ENCODE measurements at regions not wholly inside any gene's neighbourhood (a gene's known extent, or its start where the extent isn't known, plus 50 kb on each side); places are given as distances from the start of the nearest gene placed in this dataset.

- TF ChIP-seq CTCF (conservative IDR thresholded peaks at IDR 0.05 in 1 of 2, IDR thresholded peaks at IDR 0.05 in 1 of 2; ENCODE audit: low read depth in 1 of 2, low read length in 2 of 2) (no peak), EZH2 (IDR thresholded peaks at IDR 0.05; ENCODE audit: low read length, missing control alignments) (no peak)
These were observed 218.6 kb downstream of the TBC1D2B start for GRCh38 chr15:77858792-77859490.
